Islet precursor cell (in vitro differentiated cells): ENCODE measurements at regions not wholly inside any gene's neighbourhood (a gene's known extent, or its start where the extent isn't known, plus 50 kb on each side); places are given as distances from the start of the nearest gene placed in this dataset.
"Not testable (repeated sequence)": the region's sequence is repeated elsewhere in the genome, so short reads cannot be mapped to it uniquely, and the experiment has no call there.

Experiments
- DNase-seq: peaks from one replicate; pipeline ENCODE4 v3.0.0-alpha.2; 2018

DNA sequence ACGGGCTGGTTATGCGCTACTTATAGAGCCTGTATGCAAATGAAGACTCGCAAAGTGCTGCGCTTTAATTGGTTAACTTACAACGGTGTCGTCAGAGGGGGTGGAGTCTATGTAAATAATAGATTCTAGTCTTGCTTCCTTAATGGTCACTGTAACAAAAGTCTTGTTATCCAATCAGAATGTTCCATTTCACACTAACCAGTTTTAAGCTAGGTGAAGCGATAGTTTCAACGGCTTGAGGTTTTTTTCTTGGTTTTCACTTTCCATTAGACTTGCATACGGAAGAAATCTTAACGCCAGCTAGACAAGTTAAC lies 66.9 kb downstream of the FAM72B start:
- DNase-seq, result not testable (repeated sequence)

DNA sequence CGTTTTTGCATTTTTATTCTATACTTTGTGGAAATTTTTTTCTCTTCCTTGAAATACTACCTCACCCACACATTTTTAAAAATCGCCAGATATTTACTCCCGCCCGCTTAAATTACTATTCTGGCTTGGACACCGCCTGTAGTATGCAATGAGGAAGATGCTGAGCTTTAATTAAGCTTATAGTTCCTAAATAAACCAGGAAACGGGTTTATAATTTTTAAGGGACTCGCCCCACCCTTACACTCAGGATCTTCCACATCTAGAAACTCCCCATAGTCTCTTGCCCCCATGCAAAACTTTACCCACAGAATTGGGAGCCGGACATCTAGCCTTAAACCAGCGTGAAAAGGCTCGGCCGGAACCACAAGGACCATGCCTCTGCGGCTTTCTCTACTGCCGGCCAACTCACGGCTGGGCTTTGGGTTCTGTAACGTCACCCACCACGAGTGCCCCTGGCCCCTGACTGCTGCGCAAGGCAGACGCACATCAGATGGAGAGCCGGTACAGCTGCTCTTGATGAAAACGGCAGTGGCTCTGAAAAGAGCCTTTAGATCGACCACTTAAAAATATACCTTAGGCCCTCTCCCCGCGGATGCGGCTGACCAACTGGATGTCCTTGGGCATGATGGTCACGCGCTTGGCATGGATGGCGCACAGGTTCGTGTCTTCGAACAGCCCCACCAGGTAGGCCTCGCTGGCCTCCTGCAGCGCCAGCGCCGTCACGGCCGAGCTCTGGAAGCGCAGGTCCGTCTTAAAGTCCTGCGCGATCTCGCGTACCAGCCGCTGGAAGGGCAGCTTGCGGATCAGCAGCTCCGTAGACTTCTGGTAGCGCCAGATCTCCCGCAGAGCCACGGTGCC lies 66.3 kb downstream of the FAM72B start:
- not testable (repeated sequence) for DNase-seq
